ENCODE measurements at regions not wholly inside any gene's neighbourhood (a gene's known extent, or its start where the extent isn't known, plus 50 kb on each side); places are given as distances from the start of the nearest gene placed in this dataset.

DNA sequence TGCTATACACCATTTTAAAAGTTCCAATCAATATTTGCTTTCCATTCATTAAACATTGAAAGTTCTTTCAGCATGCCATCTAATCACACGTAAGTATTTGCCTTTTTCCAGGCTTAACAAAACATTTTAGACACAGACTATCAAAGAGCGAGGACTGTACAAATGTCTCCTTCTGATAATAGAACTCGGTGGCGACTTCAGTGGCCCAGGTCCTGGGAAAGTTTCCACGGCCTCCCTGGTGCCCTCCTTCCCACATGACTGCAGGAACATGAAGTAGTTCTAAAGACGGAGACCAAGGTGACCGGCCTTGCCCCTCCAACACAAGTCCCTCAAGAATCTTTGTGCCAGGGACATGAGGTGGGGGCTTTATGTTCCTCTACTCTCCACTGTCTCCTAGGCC lies 174.6 kb upstream of the KBTBD8 start:
- TF ChIP-seq POLR2AphosphoS5 (IDR thresholded peaks at IDR 0.05; ENCODE audit: low read depth, low read length): no peak
- TF ChIP-seq, protein P1, sequence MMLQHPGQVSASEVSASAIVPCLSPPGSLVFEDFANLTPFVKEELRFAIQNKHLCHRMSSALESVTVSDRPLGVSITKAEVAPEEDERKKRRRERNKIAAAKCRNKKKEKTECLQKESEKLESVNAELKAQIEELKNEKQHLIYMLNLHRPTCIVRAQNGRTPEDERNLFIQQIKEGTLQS (IDR thresholded peaks at IDR 0.05; ENCODE audit: insufficient read depth, low read depth, low read length): no peak
- TF ChIP-seq FOSL1 (IDR thresholded peaks at IDR 0.05; ENCODE audit: insufficient read depth, low read depth, low read length): no peak
- no peak for TF ChIP-seq CTCF (IDR thresholded peaks at IDR 0.05; ENCODE audit: control extremely low read depth in 1 of 3, insufficient read depth in 1 of 3, low read depth in 1 of 3, low read length in 3 of 3)
- no peak for TF ChIP-seq POLR2A (IDR thresholded peaks at IDR 0.05; ENCODE audit: control extremely low read depth in 1 of 2, low read depth in 2 of 2, low read length in 2 of 2)
- no peak for TF ChIP-seq CBX5 (IDR thresholded peaks at IDR 0.05; ENCODE audit: low read depth, low read length)
- no peak for TF ChIP-seq GTF2F1 (IDR thresholded peaks at IDR 0.05; ENCODE audit: borderline replicate concordance, low read depth, low read length)
- TF ChIP-seq MAFK (IDR thresholded peaks at IDR 0.05; ENCODE audit: low read depth, low read length): no peak
- TF ChIP-seq EZH2 (IDR thresholded peaks at IDR 0.05; ENCODE audit: low read depth, low read length, severe bottlenecking): no peak
- no peak for TF ChIP-seq SP4 (IDR thresholded peaks at IDR 0.05; ENCODE audit: low read length)
- no peak for TF ChIP-seq RBBP5 (IDR thresholded peaks at IDR 0.05; ENCODE audit: borderline replicate concordance, low read depth, low read length)
- TF ChIP-seq TAF1 (IDR thresholded peaks at IDR 0.05; ENCODE audit: low read depth, low read length): no peak
- TF ChIP-seq HDAC6 (IDR thresholded peaks at IDR 0.05; ENCODE audit: low read depth, low read length): no peak
- TF ChIP-seq SRF (IDR thresholded peaks at IDR 0.05; ENCODE audit: low read depth, low read length): no peak

All from H1 (cell line).